DLD1 (cell line): ENCODE measurements at regions not wholly inside any gene's neighbourhood (a gene's known extent, or its start where the extent isn't known, plus 50 kb on each side); places are given as distances from the start of the nearest gene placed in this dataset.

Experiments
- in situ Hi-C: cut with HindIII; loops from 2 replicates; pipeline ENCODE4 v1.10.0; 2017; ENCODE audit warnings: low sequenced_read_pairs

- in situ Hi-C loops: no loop called here
Measured at GRCh38 chr11:15481871-15482270, 367.1 kb downstream of the INSC start.

- in situ Hi-C loops: no loop called here
Measured at GRCh38 chr11:15483205-15483604, 368.5 kb downstream of the INSC start.

GRCh38 chr11:15484398-15484797, 369.7 kb downstream of the INSC start:
- in situ Hi-C loops: no loop called here

- in situ Hi-C loops: no loop called here
Measured at GRCh38 chr11:15485432-15485831, 370.7 kb downstream of the INSC start.

GRCh38 chr11:15489281-15489680, 374.6 kb downstream of the INSC start:
- in situ Hi-C loops: no loop called here

- in situ Hi-C loops: no loop called here
Measured at GRCh38 chr11:15490535-15490934, 375.8 kb downstream of the INSC start.

GRCh38 chr11:15493066-15493465, 378.3 kb downstream of the INSC start:
- in situ Hi-C loops: no loop called here

- in situ Hi-C loops: no loop called here
Measured at GRCh38 chr11:15493921-15494620, 379.3 kb downstream of the INSC start.

GRCh38 chr11:15494740-15495139, 380.0 kb downstream of the INSC start:
- in situ Hi-C loops: no loop called here

GRCh38 chr11:15495462-15495861, 380.7 kb downstream of the INSC start:
- in situ Hi-C loops: no loop called here

- in situ Hi-C loops: no loop called here
Measured at GRCh38 chr11:15497366-15497765, 382.6 kb downstream of the INSC start.

- in situ Hi-C loops: no loop called here
Measured at GRCh38 chr11:15499674-15500073, 385.0 kb downstream of the INSC start.

GRCh38 chr11:15500643-15501042, 385.9 kb downstream of the INSC start:
- in situ Hi-C loops: no loop called here

GRCh38 chr11:15501566-15501965, 386.8 kb downstream of the INSC start:
- in situ Hi-C loops: no loop called here

GRCh38 chr11:15505155-15505554, 390.4 kb downstream of the INSC start:
- in situ Hi-C loops: no loop called here

- in situ Hi-C loops: no loop called here
Measured at GRCh38 chr11:15507592-15507991, 392.9 kb downstream of the INSC start.

GRCh38 chr11:15509082-15509481, 394.4 kb downstream of the INSC start:
- in situ Hi-C loops: no loop called here

- in situ Hi-C loops: no loop called here
Measured at GRCh38 chr11:15519124-15519791, 404.5 kb downstream of the INSC start.

GRCh38 chr11:15519911-15520310, 405.2 kb downstream of the INSC start:
- in situ Hi-C loops: no loop called here

- in situ Hi-C loops: no loop called here
Measured at GRCh38 chr11:15523543-15523942, 408.8 kb downstream of the INSC start.

GRCh38 chr11:15525582-15525981, 410.9 kb downstream of the INSC start:
- in situ Hi-C loops: no loop called here

GRCh38 chr11:15526032-15526431, 411.3 kb downstream of the INSC start:
- in situ Hi-C loops: no loop called here
